Endothelial cell of umbilical vein (primary cell): ENCODE measurements at regions not wholly inside any gene's neighbourhood (a gene's known extent, or its start where the extent isn't known, plus 50 kb on each side); places are given as distances from the start of the nearest gene placed in this dataset.

Experiments used
- BruUV-seq: library from RNA; stranded (reverse); fragments of 400-500 nt; replicated peaks from 2 replicates; lab custom pipeline; 2021; lab: Mats Ljungman, UMichigan
- CTCF ChIA-PET: fragments of 300-600, 350-600 bp; sonication (Branson Sonifier 250); formaldehyde crosslinking; loops from one replicate; lab custom pipeline; 2021; ENCODE audit warnings: antibody characterized with exemption, inconsistent platforms; lab: Charles Lee
- POLR2A ChIA-PET: fragments of 300-600, 350-600 bp; sonication (Branson Sonifier 250); formaldehyde crosslinking; loops from one replicate; lab custom pipeline; 2021; ENCODE audit warnings: antibody characterized with exemption, inconsistent platforms; lab: Charles Lee
- DNase-seq: peaks from one replicate; pipeline ENCODE4 v3.0.0-alpha.2; 2011; ENCODE audit warnings: low read depth, low spot score
- FAIRE-seq: peaks from 2 replicates; lab custom pipeline; 2011; peaks lifted over from hg19 to GRCh38; lab: Jason Lieb, UNC
- H2AFZ ChIP-seq: 2 replicates; pipeline ENCODE4 v1.6.0; 2012; ENCODE audit warnings: low read depth, low read length, control low read depth, inconsistent platforms
- H3K27ac ChIP-seq: 2 replicates; pipeline ENCODE4 v1.5.1; 2011; ENCODE audit warnings: low read depth, mild to moderate bottlenecking, control low read depth, low read length, moderate library complexity; ENCODE audit not compliant: insufficient read depth
- H3K27me3 ChIP-seq, 2 experiments: 2 replicates each; pipeline versions ENCODE4 v1.6.0 to v1.6.1; 2011; ENCODE audit warnings: low read length in 2 of 2, mixed read lengths in 1 of 2; ENCODE audit not compliant: control insufficient read depth in 2 of 2, insufficient read depth in 2 of 2
- H3K36me3 ChIP-seq, 2 experiments: 2 replicates in 1 of 2; 3 replicates in 1 of 2; pipeline ENCODE4 v1.5.1; 2011; ENCODE audit warnings: low read length in 2 of 2, mild to moderate bottlenecking in 1 of 2, moderate library complexity in 1 of 2; ENCODE audit not compliant: control insufficient read depth in 2 of 2, insufficient read depth in 2 of 2; ENCODE audit errors: extremely low read depth in 1 of 2
- H3K4me1 ChIP-seq: 3 replicates; pipeline ENCODE4 v1.5.1; 2011; ENCODE audit warnings: mild to moderate bottlenecking, low read length; ENCODE audit not compliant: control insufficient read depth, insufficient read depth; ENCODE audit errors: extremely low read depth
- H3K4me2 ChIP-seq: 2 replicates; pipeline ENCODE4 v1.6.1; 2011; ENCODE audit warnings: low read length, control low read depth, mixed read lengths; ENCODE audit not compliant: insufficient read depth
- H3K4me3 ChIP-seq, 3 experiments: fragments of 200-600 bp in 1 of 3; sonication (generic), shearing (Covaris generic) in 1 of 3; replicated peaks in 1 of 3; 2 replicates each; pipeline ENCODE4 v1.5.1; 2011 to 2016; ENCODE audit warnings: control low read depth in 3 of 3, low read length in 3 of 3, mild to moderate bottlenecking in 2 of 3, inconsistent platforms in 1 of 3, low read depth in 1 of 3, moderate library complexity in 1 of 3; ENCODE audit not compliant: insufficient read depth in 1 of 3
- H3K79me2 ChIP-seq: 2 replicates; pipeline ENCODE4 v1.6.0; 2012; ENCODE audit warnings: low read length, inconsistent platforms; ENCODE audit not compliant: control insufficient read depth, insufficient read depth
- H3K9ac ChIP-seq: replicated peaks from 2 replicates; pipeline ENCODE3; 2011; ENCODE audit warnings: low read length, control low read depth; ENCODE audit not compliant: insufficient read depth; ENCODE audit errors: extremely low read depth
- H3K9me1 ChIP-seq: replicated peaks from 3 replicates; pipeline ENCODE4 v1.6.0; 2011; ENCODE audit warnings: mild to moderate bottlenecking, low read length; ENCODE audit not compliant: control insufficient read depth, insufficient read depth; ENCODE audit errors: extremely low read depth
- H3K9me3 ChIP-seq: replicated peaks from 2 replicates; pipeline ENCODE4 v1.5.1; 2012; ENCODE audit warnings: low read length, inconsistent platforms; ENCODE audit not compliant: control insufficient read depth, insufficient read depth
- H4K20me1 ChIP-seq: replicated peaks from 2 replicates; pipeline ENCODE3; 2011; ENCODE audit warnings: mild to moderate bottlenecking, low read length; ENCODE audit not compliant: control insufficient read depth, insufficient read depth; ENCODE audit errors: extremely low read depth
- EZH2 ChIP-seq: IDR thresholded peaks from 2 replicates; pipeline ENCODE4 v1.6.1; 2012; ENCODE audit warnings: borderline replicate concordance, low read depth, mild to moderate bottlenecking, moderate library complexity, low read length, inconsistent platforms; ENCODE audit not compliant: severe bottlenecking
- FOS ChIP-seq: IDR thresholded peaks from 2 replicates; pipeline ENCODE4 v1.6.1; 2011; ENCODE audit warnings: mild to moderate bottlenecking, low read length, moderate library complexity, borderline replicate concordance; ENCODE audit not compliant: insufficient read depth
- GATA2 ChIP-seq: IDR thresholded peaks from 2 replicates; pipeline ENCODE4 v1.7.0; 2011; ENCODE audit warnings: low read depth, mild to moderate bottlenecking, moderate library complexity, mixed read lengths, low read length; ENCODE audit not compliant: insufficient read length, insufficient read depth
- JUN ChIP-seq: IDR thresholded peaks from 2 replicates; pipeline ENCODE4 v1.6.1; 2011; ENCODE audit warnings: borderline replicate concordance, low read depth; ENCODE audit not compliant: insufficient read length, insufficient read depth
- MAX ChIP-seq: IDR thresholded peaks from 2 replicates; pipeline ENCODE4 v1.6.1; 2011; ENCODE audit not compliant: insufficient read depth, insufficient read length
- MYC ChIP-seq: IDR thresholded peaks from one replicate; pipeline ENCODE4 v1.6.1; 2011; ENCODE audit warnings: mild to moderate bottlenecking, low read depth, low read length
- POLR2A ChIP-seq: IDR thresholded peaks from 2 replicates; pipeline ENCODE4 v1.6.1; 2012; ENCODE audit warnings: low read depth, mild to moderate bottlenecking, control low read depth, low read length
- POLR2AphosphoS5 ChIP-seq: IDR thresholded peaks from 2 replicates; pipeline ENCODE4 v1.6.1; 2012; ENCODE audit warnings: low read depth, mild to moderate bottlenecking, control low read depth, low read length, moderate library complexity; ENCODE audit not compliant: insufficient read depth
- dilution Hi-C: fragments of 300-500 bp; cut with MboI; formaldehyde crosslinking; loops from one replicate; pipeline ENCODE4 v1.15.0; 2019; ENCODE audit warnings: low sequenced_read_pairs; ENCODE audit not compliant: extremely low pct_ligation_motif_present
- intact Hi-C: fragments of 100-400 bp; cut with micrococcal nuclease; formaldehyde crosslinking; loops from one replicate; pipeline ENCODE4 v1.10.0; 2022
- TF ChIP-seq, protein P1 (sequence below), 2 donors: IDR thresholded peaks; 1 replicate in 1 of 2; 2 replicates in 1 of 2; pipeline ENCODE4 v1.5.1; 2011; ENCODE audit warnings: low read length in 2 of 2, mild to moderate bottlenecking in 2 of 2, moderate library complexity in 2 of 2, control low read depth in 1 of 2, inconsistent platforms in 1 of 2, low read depth in 1 of 2; ENCODE audit not compliant: insufficient read depth in 1 of 2; ENCODE audit errors: extremely low read depth in 1 of 2

- no TSS peak for BruUV-seq
- dilution Hi-C loops: no loop called here
- FAIRE-seq: no peak
Measured at GRCh38 chr14:104323551-104324175, 185.3 kb downstream of the KIF26A start.

More at GRCh38 chr14:104323551-104324175, 185.3 kb downstream of the KIF26A start:
- no peak overlapping the region for H3K9ac ChIP-seq
- no peak for DNase-seq
- POLR2A ChIA-PET: no interaction called here
- H3K4me2 ChIP-seq: no peak overlapping the region
- H3K9me3 ChIP-seq: no peaks in the 10 kb centered on the region
- no peak overlapping the region for H3K27ac ChIP-seq
- no peak overlapping the region for H3K4me3 ChIP-seq
- intact Hi-C loops: no loop called here
- no peak overlapping the region for H2AFZ ChIP-seq
- no peaks in the 10 kb centered on the region for H4K20me1 ChIP-seq
- CTCF ChIA-PET: no interaction called here
- no peaks in the 10 kb centered on the region for H3K27me3 ChIP-seq
- no peak for TF ChIP-seq JUN
- no peak for TF ChIP-seq MYC
- no peak for TF ChIP-seq EZH2
- no peak for TF ChIP-seq POLR2AphosphoS5
- no peak for TF ChIP-seq GATA2
- no peak for TF ChIP-seq FOS
- TF ChIP-seq MAX: no peak
- TF ChIP-seq POLR2A: no peak
- TF ChIP-seq, protein P1, sequence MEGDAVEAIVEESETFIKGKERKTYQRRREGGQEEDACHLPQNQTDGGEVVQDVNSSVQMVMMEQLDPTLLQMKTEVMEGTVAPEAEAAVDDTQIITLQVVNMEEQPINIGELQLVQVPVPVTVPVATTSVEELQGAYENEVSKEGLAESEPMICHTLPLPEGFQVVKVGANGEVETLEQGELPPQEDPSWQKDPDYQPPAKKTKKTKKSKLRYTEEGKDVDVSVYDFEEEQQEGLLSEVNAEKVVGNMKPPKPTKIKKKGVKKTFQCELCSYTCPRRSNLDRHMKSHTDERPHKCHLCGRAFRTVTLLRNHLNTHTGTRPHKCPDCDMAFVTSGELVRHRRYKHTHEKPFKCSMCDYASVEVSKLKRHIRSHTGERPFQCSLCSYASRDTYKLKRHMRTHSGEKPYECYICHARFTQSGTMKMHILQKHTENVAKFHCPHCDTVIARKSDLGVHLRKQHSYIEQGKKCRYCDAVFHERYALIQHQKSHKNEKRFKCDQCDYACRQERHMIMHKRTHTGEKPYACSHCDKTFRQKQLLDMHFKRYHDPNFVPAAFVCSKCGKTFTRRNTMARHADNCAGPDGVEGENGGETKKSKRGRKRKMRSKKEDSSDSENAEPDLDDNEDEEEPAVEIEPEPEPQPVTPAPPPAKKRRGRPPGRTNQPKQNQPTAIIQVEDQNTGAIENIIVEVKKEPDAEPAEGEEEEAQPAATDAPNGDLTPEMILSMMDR (IDR thresholded peaks at IDR 0.05; ENCODE audit: extremely low read depth in 1 of 2, insufficient read depth in 1 of 2, low read depth in 1 of 2, low read length in 2 of 2): no peak
- H3K79me2 ChIP-seq: no peaks in the 10 kb centered on the region
- H3K4me1 ChIP-seq: no peaks in the 10 kb centered on the region
- no peaks in the 10 kb centered on the region for H3K9me1 ChIP-seq
- H3K36me3 ChIP-seq: no peaks in the 10 kb centered on the region
